Brain microvascular endothelial cell (primary cell): ENCODE measurements at regions not wholly inside any gene's neighbourhood (a gene's known extent, or its start where the extent isn't known, plus 50 kb on each side); places are given as distances from the start of the nearest gene placed in this dataset.
A peak's percentile ranks its signal among the peaks of the same experiment; 100 is the strongest.

Source experiments
- DNase-seq: peaks from one replicate; pipeline ENCODE4 v3.0.0-alpha.2; 2020
- H3K27ac ChIP-seq: fragments of 250-450 bp; sonication (Bioruptor Pico); 2 replicates; pipeline ENCODE4 v1.5.1; 2020; ENCODE audit warnings: mild to moderate bottlenecking, moderate library complexity
- H3K27me3 ChIP-seq: fragments of 250-450 bp; sonication (Bioruptor Pico); replicated peaks from 2 replicates; pipeline ENCODE4 v1.5.1; 2020; ENCODE audit warnings: mild to moderate bottlenecking
- H3K36me3 ChIP-seq: fragments of 250-450 bp; sonication (Bioruptor Pico); replicated peaks from 2 replicates; pipeline ENCODE4 v1.5.1; 2020; ENCODE audit warnings: mild to moderate bottlenecking
- H3K4me3 ChIP-seq: 2 replicates; pipeline ENCODE4 v1.5.1; 2011; ENCODE audit warnings: low read depth, mild to moderate bottlenecking, control low read depth, low read length, moderate library complexity
- CTCF ChIP-seq: IDR thresholded peaks from 2 replicates; pipeline ENCODE4 v1.5.1; 2011; ENCODE audit warnings: low read depth, mild to moderate bottlenecking, moderate library complexity, low read length, control low read depth, inconsistent platforms; ENCODE audit errors: missing control alignments
- in situ Hi-C: cut with HindIII; loops from 2 replicates; pipeline ENCODE4 v1.10.0; 2017; ENCODE audit warnings: low sequenced_read_pairs, low pct_ligation_motif_present

GRCh38 chr18:56086176-56086575 lies 498.2 kb upstream of the TCF4 start:
- Histone ChIP-seq H3K27me3 (no peaks in the 10 kb centered on the region), H3K27ac (no peak overlapping the region), H3K4me3 (no peak overlapping the region), H3K36me3 (no peaks in the 10 kb centered on the region)
- DNase-seq: no peak
- no peak for TF ChIP-seq CTCF
- in situ Hi-C loops: no loop called here

GRCh38 chr18:56085551-56085950 lies 497.6 kb upstream of the TCF4 start:
- in situ Hi-C loops: no loop called here
- DNase-seq: peak; percentile 20
- no peak for TF ChIP-seq CTCF

DNA sequence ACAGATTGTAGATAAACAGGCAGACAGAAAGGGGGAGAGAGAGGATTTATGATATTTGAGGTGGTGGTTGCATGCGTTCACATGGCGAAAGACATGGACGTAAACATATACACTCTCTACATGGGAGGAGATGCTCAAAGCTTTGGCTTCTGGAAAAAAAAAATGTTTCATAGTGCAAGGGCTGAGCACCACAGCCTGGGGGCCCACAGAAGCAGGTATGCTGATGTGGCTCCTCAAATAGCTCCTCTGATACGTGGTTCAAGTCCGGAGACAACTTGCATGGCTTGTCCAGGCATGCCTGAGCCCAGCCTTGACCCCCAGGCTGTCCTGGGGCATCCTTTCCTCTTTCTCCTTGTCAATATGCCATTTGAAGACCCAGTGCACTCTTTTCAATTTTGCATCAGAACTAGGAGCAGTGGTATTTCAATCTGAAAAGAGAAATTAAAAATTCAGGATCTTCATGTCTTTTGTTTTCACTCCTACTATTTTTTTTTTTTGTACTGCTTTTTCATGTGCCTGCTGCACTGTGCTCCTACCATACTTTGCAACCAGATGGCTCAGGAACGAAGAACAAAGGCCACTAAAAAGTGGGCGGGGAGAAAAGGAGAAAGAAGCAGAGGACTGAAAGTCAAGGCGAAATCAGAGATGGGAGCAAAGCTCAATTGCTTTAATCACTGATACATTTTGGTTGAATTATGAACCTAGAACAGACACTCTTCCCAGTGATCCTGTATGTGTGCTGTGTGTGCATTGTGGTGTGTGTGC lies 495.7 kb upstream of the TCF4 start:
- Histone ChIP-seq H3K36me3 (no peaks in the 10 kb centered on the region), H3K27ac (no peak overlapping the region), H3K27me3 (no peaks in the 10 kb centered on the region), H3K4me3 (no peak overlapping the region)
- DNase-seq: no peak
- no peak for TF ChIP-seq CTCF
- in situ Hi-C loops: no loop called here

More at GRCh38 chr18:56085551-56085950, 497.6 kb upstream of the TCF4 start:
- H3K4me3 ChIP-seq: no peak overlapping the region
- no peak overlapping the region for H3K27ac ChIP-seq
- H3K27me3 ChIP-seq: no peaks in the 10 kb centered on the region
- H3K36me3 ChIP-seq: no peaks in the 10 kb centered on the region

DNA sequence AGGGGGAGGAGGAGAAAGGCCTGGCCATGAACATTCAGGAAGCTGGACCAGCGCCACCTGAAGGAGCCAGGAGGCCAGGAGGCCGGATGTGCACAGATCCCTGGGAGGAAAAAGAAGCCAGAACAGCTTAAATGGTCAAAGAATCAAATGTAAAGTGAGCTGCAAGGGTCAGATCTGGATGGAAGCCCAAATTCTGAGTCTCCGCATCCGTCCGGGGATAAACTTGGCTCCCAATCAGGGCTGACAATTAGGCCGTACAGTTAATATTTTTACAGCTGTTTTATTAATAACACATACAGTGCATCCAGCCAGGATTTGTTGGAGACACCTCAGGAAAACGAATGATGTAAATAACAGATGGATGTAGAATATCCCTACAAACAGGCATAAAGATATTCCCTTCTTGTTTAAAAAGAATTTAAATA lies 495.1 kb upstream of the TCF4 start:
- H3K27ac ChIP-seq: no peak overlapping the region
- no peak overlapping the region for H3K4me3 ChIP-seq
- DNase-seq: no peak
- H3K36me3 ChIP-seq: no peaks in the 10 kb centered on the region
- in situ Hi-C loops: no loop called here
- no peaks in the 10 kb centered on the region for H3K27me3 ChIP-seq
- TF ChIP-seq CTCF: peak; percentile 31

- DNase-seq: peak; percentile 47
- Histone ChIP-seq H3K4me3 (no peak overlapping the region), H3K27ac (no peak overlapping the region), H3K27me3 (no peaks in the 10 kb centered on the region), H3K36me3 (no peaks in the 10 kb centered on the region)
- TF ChIP-seq CTCF: no peak
- in situ Hi-C loops: no loop called here
These were observed 488.7 kb upstream of the TCF4 start for GRCh38 chr18:56076723-56077122.

DNA sequence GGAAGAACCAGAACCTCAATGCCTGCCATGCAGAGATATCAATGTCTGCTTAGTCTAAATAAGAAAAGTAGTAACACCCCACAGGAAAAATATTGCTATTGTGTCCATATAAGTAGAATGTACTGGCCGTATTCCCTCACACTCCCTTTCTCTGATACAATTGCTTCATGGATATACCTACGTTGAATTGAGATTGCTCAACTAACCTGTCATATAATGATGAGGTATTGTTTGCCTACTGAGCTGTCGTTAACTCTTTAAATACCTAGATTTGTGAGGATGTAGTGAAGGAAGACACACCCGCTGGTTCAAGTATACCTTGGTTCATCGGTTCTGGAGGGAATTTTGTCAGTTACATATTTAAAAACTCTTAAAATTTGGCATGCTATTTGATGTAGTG lies 480.7 kb upstream of the TCF4 start:
- no peak for DNase-seq
- Histone ChIP-seq H3K27ac (no peak overlapping the region), H3K27me3 (no peaks in the 10 kb centered on the region), H3K4me3 (no peak overlapping the region), H3K36me3 (no peaks in the 10 kb centered on the region)
- in situ Hi-C loops: no loop called here
- TF ChIP-seq CTCF: no peak
